ENCODE measurements at regions not wholly inside any gene's neighbourhood (a gene's known extent, or its start where the extent isn't known, plus 50 kb on each side); places are given as distances from the start of the nearest gene placed in this dataset.

DNA sequence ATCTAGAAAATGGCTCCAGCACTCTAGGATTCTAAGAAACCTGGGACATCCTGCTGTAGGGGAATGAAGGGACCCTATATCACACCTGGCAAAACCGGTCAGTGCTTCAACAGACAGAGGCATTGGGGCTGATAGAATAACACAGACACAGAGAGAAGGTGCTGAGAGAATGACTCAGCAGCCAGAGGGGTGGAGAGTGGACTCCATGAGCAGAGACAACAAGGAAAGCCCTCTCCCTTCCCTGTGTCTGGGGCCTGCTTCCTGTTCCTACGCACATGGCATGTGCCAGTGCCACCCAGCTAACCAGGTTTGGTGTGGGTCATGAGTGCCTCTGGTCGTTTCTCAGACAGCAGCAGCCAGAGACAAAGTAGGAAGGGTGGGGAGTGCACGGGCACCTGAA, 140.3 kb downstream of the CCT6B start:
- H3K27ac Mint-ChIP-seq: peak overlapping the region in 1 of 3 experiments; percentile 39; a peak in 1 of 7 replicates
- peaks cover 85% of the 10 kb centered on the region for H3K27me3 Mint-ChIP-seq (ENCODE audit: low read depth)
- H2AFZ ChIP-seq (ENCODE audit: low read length): no peak overlapping the region
- no peak overlapping the region for H3K4ac ChIP-seq (ENCODE audit: low read depth, low read length)
- H3K18ac ChIP-seq (ENCODE audit: insufficient read length, low read depth, low read length): no peak overlapping the region
- H2BK15ac ChIP-seq (ENCODE audit: low read depth, low read length): no peak overlapping the region
- H4K8ac ChIP-seq (replicated peaks; ENCODE audit: insufficient read length, low read depth, low read length): no peak overlapping the region
- H3K36me3 Mint-ChIP-seq (ENCODE audit: insufficient read depth in 1 of 3, low read depth in 3 of 3): no peaks in the 10 kb centered on the region
- no peak overlapping the region for H3T11ph ChIP-seq (ENCODE audit: low read length)
- peaks cover 6% of the 10 kb centered on the region; the same call in 1 of the 2 replicates for H3K27me3 ChIP-seq (ENCODE audit: insufficient read depth, low read length)
- peak overlapping the region in 1 of 2 experiments; percentile 24; a peak in 2 of 5 replicates for H3K4me3 Mint-ChIP-seq
- no peak overlapping the region for H3K4me2 ChIP-seq (ENCODE audit: insufficient read depth, insufficient read length, low read length)
- no peak overlapping the region for H2AK5ac ChIP-seq (ENCODE audit: insufficient read length, low read length)
- H2BK5ac ChIP-seq (ENCODE audit: insufficient read length, low read length): no peak overlapping the region
- H3K27ac ChIP-seq (ENCODE audit: insufficient read length, low read depth, low read length): no peak overlapping the region
- no peaks in the 10 kb centered on the region for H4K20me1 ChIP-seq (ENCODE audit: control insufficient read depth, insufficient read depth, insufficient read length)
- H2BK120ac ChIP-seq (ENCODE audit: low read depth, low read length, poor library complexity, severe bottlenecking): no peak overlapping the region
- H4K91ac ChIP-seq (ENCODE audit: insufficient read length, low read depth, low read length): no peak overlapping the region
- no peak overlapping the region for H2BK12ac ChIP-seq (ENCODE audit: insufficient read length, low read depth, low read length)
- peaks cover 5% of the 10 kb centered on the region; the same call in 1 of the 2 replicates for H3K4me1 ChIP-seq (ENCODE audit: insufficient read depth, low read length)
- H3K4me1 Mint-ChIP-seq: peaks cover 38 to 51% of the 10 kb centered on the region in 2 experiments
- no peak overlapping the region for H3K56ac ChIP-seq (ENCODE audit: insufficient read length, low read depth, low read length)
- no peaks in the 10 kb centered on the region for H3K9me3 Mint-ChIP-seq
- no peak overlapping the region for H3K9ac ChIP-seq (ENCODE audit: extremely low read depth, insufficient read length, low read length)
- TF ChIP-seq, protein P1, sequence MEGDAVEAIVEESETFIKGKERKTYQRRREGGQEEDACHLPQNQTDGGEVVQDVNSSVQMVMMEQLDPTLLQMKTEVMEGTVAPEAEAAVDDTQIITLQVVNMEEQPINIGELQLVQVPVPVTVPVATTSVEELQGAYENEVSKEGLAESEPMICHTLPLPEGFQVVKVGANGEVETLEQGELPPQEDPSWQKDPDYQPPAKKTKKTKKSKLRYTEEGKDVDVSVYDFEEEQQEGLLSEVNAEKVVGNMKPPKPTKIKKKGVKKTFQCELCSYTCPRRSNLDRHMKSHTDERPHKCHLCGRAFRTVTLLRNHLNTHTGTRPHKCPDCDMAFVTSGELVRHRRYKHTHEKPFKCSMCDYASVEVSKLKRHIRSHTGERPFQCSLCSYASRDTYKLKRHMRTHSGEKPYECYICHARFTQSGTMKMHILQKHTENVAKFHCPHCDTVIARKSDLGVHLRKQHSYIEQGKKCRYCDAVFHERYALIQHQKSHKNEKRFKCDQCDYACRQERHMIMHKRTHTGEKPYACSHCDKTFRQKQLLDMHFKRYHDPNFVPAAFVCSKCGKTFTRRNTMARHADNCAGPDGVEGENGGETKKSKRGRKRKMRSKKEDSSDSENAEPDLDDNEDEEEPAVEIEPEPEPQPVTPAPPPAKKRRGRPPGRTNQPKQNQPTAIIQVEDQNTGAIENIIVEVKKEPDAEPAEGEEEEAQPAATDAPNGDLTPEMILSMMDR (conservative IDR thresholded peaks at IDR 0.05): no peak
- no peaks in the 10 kb centered on the region for H3K9me3 ChIP-seq (ENCODE audit: control insufficient read depth, low read depth, low read length)
- peak overlapping the region; percentile 62 for H3K14ac ChIP-seq (ENCODE audit: insufficient read depth, low read length)
- H3K23me2 ChIP-seq (ENCODE audit: insufficient read length, low read depth, low read length, poor library complexity, severe bottlenecking): no peaks in the 10 kb centered on the region
- WGBS (ENCODE audit: extremely low coverage, insufficient read length, low lambda C conversion rate): no CpG with 5 or more reads among the region's 4 CpGs
- no peak overlapping the region for H4K5ac ChIP-seq (ENCODE audit: insufficient read length, low read depth, low read length)
- DNase-seq: peak; percentile 45
- H3K79me1 ChIP-seq (ENCODE audit: insufficient read depth, low read depth, low read length, poor library complexity, severe bottlenecking): no peaks in the 10 kb centered on the region
- no peak overlapping the region for H2BK20ac ChIP-seq (ENCODE audit: low read depth, low read length, poor library complexity, severe bottlenecking)
- no peak overlapping the region for H3K23ac ChIP-seq (ENCODE audit: insufficient read length, low read depth, low read length)
- no peaks in the 10 kb centered on the region for H3K79me2 ChIP-seq (ENCODE audit: insufficient read depth, low read length)

Data from H9 (cell line).